PC-3 (cell line): ENCODE measurements at regions not wholly inside any gene's neighbourhood (a gene's known extent, or its start where the extent isn't known, plus 50 kb on each side); places are given as distances from the start of the nearest gene placed in this dataset.

Experiments
- CTCF ChIP-seq: fragments of 300-600 bp; sonication (generic); conservative IDR thresholded peaks from 2 replicates; pipeline ENCODE4 v1.5.1; 2017; ENCODE audit warnings: antibody characterized with exemption, low read depth, mild to moderate bottlenecking, low read length
- EZH2 ChIP-seq: fragments of 300-600 bp; sonication (generic); IDR thresholded peaks from one replicate; pipeline ENCODE4 v1.6.1; 2017; ENCODE audit warnings: antibody characterized with exemption, mild to moderate bottlenecking, low read length; ENCODE audit not compliant: unreplicated experiment
- EZH2phosphoT487 ChIP-seq: fragments of 300-600 bp; sonication (generic); IDR thresholded peaks from 2 replicates; pipeline ENCODE4 v1.6.1; 2018; ENCODE audit warnings: mild to moderate bottlenecking, antibody characterized with exemption, low read length, borderline replicate concordance

GRCh38 chr6:154893917-154894316, 101.2 kb upstream of the TIAM2 start:
- TF ChIP-seq EZH2 = no peak
- no peak for TF ChIP-seq CTCF
- TF ChIP-seq EZH2phosphoT487 = no peak
